PC-9 (cell line): ENCODE measurements at regions not wholly inside any gene's neighbourhood (a gene's known extent, or its start where the extent isn't known, plus 50 kb on each side); places are given as distances from the start of the nearest gene placed in this dataset.

Experiments used
- BruUV-seq: library from RNA; stranded (reverse); fragments of 400-500 nt; replicated peaks from 2 replicates; lab custom pipeline; 2021; lab: Mats Ljungman, UMichigan
- CTCF ChIA-PET: fragments of 300-600 bp; sonication (Branson Sonifier 250); formaldehyde crosslinking; loops from one replicate; lab custom pipeline; 2022; ENCODE audit warnings: antibody characterized with exemption; lab: Charles Lee
- POLR2A ChIA-PET: fragments of 300-600 bp; sonication (Branson Sonifier 250); formaldehyde crosslinking; loops from one replicate; lab custom pipeline; 2022; ENCODE audit warnings: antibody characterized with exemption; ENCODE audit not compliant: unreplicated experiment; lab: Charles Lee
- DNase-seq, 2 experiments: peaks; one replicate each; pipeline versions ENCODE4 v3.0.0 to v3.0.0-alpha.2; 2015 to 2022; ENCODE audit warnings: mixed read lengths in 1 of 2
- H2AFZ ChIP-seq: fragments of 200-600 bp; sonication (generic); 2 replicates; pipeline ENCODE4 v1.8.1; 2017; ENCODE audit warnings: antibody characterized with exemption
- H3F3A ChIP-seq: fragments of 200-600 bp; sonication (generic); 2 replicates; pipeline ENCODE4 v1.8.1; 2017; ENCODE audit warnings: antibody characterized with exemption, mild to moderate bottlenecking, low read depth; ENCODE audit not compliant: insufficient read depth
- H3K27ac ChIP-seq: fragments of 200-600 bp; sonication (generic); 2 replicates; pipeline ENCODE4 v1.6.1; 2016; ENCODE audit warnings: mixed run types
- H3K27me3 ChIP-seq: fragments of 200-600 bp; sonication (generic); 2 replicates; pipeline ENCODE4 v1.6.1; 2016; ENCODE audit warnings: low read depth, mixed run types; ENCODE audit not compliant: insufficient read depth
- H3K36me3 ChIP-seq: fragments of 200-600 bp; sonication (generic); 2 replicates; pipeline ENCODE4 v1.6.1; 2016; ENCODE audit warnings: low read depth, mixed run types
- H3K4me1 ChIP-seq: fragments of 200-600 bp; sonication (generic); replicated peaks from 2 replicates; pipeline ENCODE4 v1.6.1; 2016; ENCODE audit warnings: mixed run types; ENCODE audit not compliant: insufficient read depth
- H3K4me2 ChIP-seq: fragments of 200-600 bp; sonication (generic); 2 replicates; pipeline ENCODE4 v1.6.1; 2017; ENCODE audit warnings: mixed run types
- H3K4me3 ChIP-seq: fragments of 200-600 bp; sonication (generic); 2 replicates; pipeline ENCODE4 v1.6.1; 2016; ENCODE audit warnings: mixed run types
- H3K79me2 ChIP-seq: fragments of 200-600 bp; sonication (generic); 2 replicates; pipeline ENCODE4 v1.6.1; 2017; ENCODE audit warnings: low read depth, mixed run types
- H3K9me2 ChIP-seq: fragments of 200-600 bp; sonication (generic); 2 replicates; pipeline ENCODE4 v1.8.1; 2017; ENCODE audit warnings: mild to moderate bottlenecking; ENCODE audit not compliant: insufficient read depth
- H3K9me3 ChIP-seq: fragments of 200-600 bp; sonication (generic); 2 replicates; pipeline ENCODE4 v1.8.1; 2016; ENCODE audit warnings: low read depth; ENCODE audit not compliant: insufficient read depth
- H4K20me1 ChIP-seq: fragments of 200-600 bp; sonication (generic); 2 replicates; pipeline ENCODE4 v1.8.1; 2017; ENCODE audit not compliant: insufficient read depth
- EZH2 ChIP-seq: fragments of 200-600 bp; sonication (generic); IDR thresholded peaks from 2 replicates; pipeline ENCODE4 v1.8.0; 2017; ENCODE audit warnings: antibody characterized with exemption, low read depth
- intact Hi-C: fragments of 100-400 bp; cut with micrococcal nuclease; formaldehyde crosslinking; loops from one replicate; pipeline ENCODE4 v1.10.0; 2022; ENCODE audit not compliant: unreplicated experiment
- TF ChIP-seq, protein P1 (sequence below): fragments of 200-600 bp; sonication (generic); conservative IDR thresholded peaks from 2 replicates; pipeline ENCODE4 v1.6.1; 2017; ENCODE audit warnings: mixed run types, antibody characterized with exemption, mild to moderate bottlenecking, moderate library complexity

DNA sequence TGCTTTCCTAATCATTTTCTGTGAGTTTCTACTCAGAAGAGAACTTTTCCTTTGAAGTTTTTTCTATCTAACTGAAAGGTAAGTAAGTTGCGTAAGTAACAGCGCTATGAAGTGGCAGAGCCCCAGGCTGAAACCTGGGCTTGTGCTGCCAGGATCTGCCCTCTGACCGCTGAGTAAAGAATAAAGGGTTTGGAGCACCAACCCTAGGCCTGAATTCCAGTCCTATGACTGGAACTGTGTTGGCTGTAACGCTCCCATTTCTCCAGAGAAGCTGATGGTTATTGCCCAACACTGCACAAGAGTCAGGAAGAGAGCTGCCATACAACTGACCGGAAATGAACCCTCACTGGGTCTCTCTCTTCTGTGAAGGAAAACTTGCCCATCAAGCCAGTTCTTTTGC is 87.0 kb downstream of the FOXB1 start:
- TF ChIP-seq, protein P1, sequence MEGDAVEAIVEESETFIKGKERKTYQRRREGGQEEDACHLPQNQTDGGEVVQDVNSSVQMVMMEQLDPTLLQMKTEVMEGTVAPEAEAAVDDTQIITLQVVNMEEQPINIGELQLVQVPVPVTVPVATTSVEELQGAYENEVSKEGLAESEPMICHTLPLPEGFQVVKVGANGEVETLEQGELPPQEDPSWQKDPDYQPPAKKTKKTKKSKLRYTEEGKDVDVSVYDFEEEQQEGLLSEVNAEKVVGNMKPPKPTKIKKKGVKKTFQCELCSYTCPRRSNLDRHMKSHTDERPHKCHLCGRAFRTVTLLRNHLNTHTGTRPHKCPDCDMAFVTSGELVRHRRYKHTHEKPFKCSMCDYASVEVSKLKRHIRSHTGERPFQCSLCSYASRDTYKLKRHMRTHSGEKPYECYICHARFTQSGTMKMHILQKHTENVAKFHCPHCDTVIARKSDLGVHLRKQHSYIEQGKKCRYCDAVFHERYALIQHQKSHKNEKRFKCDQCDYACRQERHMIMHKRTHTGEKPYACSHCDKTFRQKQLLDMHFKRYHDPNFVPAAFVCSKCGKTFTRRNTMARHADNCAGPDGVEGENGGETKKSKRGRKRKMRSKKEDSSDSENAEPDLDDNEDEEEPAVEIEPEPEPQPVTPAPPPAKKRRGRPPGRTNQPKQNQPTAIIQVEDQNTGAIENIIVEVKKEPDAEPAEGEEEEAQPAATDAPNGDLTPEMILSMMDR: no peak
- TF ChIP-seq EZH2: no peak
- CTCF ChIA-PET: interaction anchor here (0.7 to 1.1 kb wide), 2 partner anchors 85 to 89 kb away, joined by 3 read pairs; no protein-coding TSS in a partner anchor
- peak; percentile 87 to 98 for DNase-seq
- Histone ChIP-seq H3K9me2 (peaks cover 7% of the 10 kb centered on the region; the same call in 1 of the 2 replicates), H3K79me2 (no peaks in the 10 kb centered on the region), H3K4me2 (peak overlapping the region; percentile 70), H3K9me3 (no peaks in the 10 kb centered on the region), H3K27ac (peak overlapping the region; percentile 96), H3K4me3 (no peak overlapping the region), H3K4me1 (peaks cover 69% of the 10 kb centered on the region), H3K27me3 (no peaks in the 10 kb centered on the region), H3K36me3 (no peaks in the 10 kb centered on the region), H2AFZ (no peak overlapping the region), H4K20me1 (no peaks in the 10 kb centered on the region), H3F3A (peaks cover 31% of the 10 kb centered on the region)
- intact Hi-C loops: loop anchor here (1.0 kb wide), 5 partner anchors 36 to 402 kb away; partner anchors contain the start of gene BNIP2
- no TSS peak for BruUV-seq
- POLR2A ChIA-PET: interaction anchor here (0.5 to 0.6 kb wide), 5 partner anchors 10 to 793 kb away, joined by 3 to 8 read pairs (median 5); no protein-coding TSS in a partner anchor

DNA sequence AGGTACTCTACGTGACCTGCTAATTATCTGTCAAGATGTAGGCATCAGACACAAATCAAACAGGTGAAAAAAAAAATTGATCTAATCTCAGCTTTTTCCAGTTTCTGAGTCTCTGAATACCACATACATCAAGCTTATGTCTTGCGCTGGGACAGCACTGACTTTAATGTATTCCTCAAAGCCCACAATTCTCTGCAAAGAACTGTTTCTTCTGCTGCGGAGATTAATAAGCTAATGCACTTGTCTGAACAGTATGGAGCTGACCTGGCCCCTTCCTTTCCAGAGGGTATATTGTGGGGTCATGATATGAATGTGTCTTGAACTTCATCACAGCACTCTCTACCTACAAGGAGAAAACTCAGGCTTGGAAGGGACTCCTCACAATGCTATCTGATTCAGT is 87.8 kb downstream of the FOXB1 start:
- POLR2A ChIA-PET: interaction anchor here (0.5 to 0.6 kb wide), 3 partner anchors 9 to 792 kb away, joined by 3 to 8 read pairs (median 3); no protein-coding TSS in a partner anchor
- CTCF ChIA-PET: interaction anchor here (0.7 to 1.1 kb wide), 3 partner anchors 13 to 336 kb away, joined by 3 to 5 read pairs (median 3); no protein-coding TSS in a partner anchor
- H2AFZ ChIP-seq: 0 out of 2 replicates have a peak overlapping the region, but pooled peaks have one; percentile 7
- no peaks in the 10 kb centered on the region for H3K27me3 ChIP-seq
- intact Hi-C loops: loop anchor here (1.0 kb wide), 5 partner anchors 35 to 403 kb away; partner anchors contain the start of gene BNIP2
- peaks cover 66% of the 10 kb centered on the region for H3K4me1 ChIP-seq
- no peaks in the 10 kb centered on the region for H3K36me3 ChIP-seq
- peak overlapping the region; percentile 92 for H3K27ac ChIP-seq
- no peaks in the 10 kb centered on the region for H3K9me3 ChIP-seq
- H3K9me2 ChIP-seq: peaks cover 7% of the 10 kb centered on the region; the same call in 1 of the 2 replicates
- H3F3A ChIP-seq: peaks cover 31% of the 10 kb centered on the region
- peak overlapping the region; percentile 19; the same call in 1 of the 2 replicates for H3K4me3 ChIP-seq
- no peak for DNase-seq
- H3K4me2 ChIP-seq: peak overlapping the region; percentile 70
- no peaks in the 10 kb centered on the region for H3K79me2 ChIP-seq
- no peaks in the 10 kb centered on the region for H4K20me1 ChIP-seq
- TF ChIP-seq, protein P1: no peak
- TF ChIP-seq EZH2: no peak
- BruUV-seq: no TSS peak

DNA sequence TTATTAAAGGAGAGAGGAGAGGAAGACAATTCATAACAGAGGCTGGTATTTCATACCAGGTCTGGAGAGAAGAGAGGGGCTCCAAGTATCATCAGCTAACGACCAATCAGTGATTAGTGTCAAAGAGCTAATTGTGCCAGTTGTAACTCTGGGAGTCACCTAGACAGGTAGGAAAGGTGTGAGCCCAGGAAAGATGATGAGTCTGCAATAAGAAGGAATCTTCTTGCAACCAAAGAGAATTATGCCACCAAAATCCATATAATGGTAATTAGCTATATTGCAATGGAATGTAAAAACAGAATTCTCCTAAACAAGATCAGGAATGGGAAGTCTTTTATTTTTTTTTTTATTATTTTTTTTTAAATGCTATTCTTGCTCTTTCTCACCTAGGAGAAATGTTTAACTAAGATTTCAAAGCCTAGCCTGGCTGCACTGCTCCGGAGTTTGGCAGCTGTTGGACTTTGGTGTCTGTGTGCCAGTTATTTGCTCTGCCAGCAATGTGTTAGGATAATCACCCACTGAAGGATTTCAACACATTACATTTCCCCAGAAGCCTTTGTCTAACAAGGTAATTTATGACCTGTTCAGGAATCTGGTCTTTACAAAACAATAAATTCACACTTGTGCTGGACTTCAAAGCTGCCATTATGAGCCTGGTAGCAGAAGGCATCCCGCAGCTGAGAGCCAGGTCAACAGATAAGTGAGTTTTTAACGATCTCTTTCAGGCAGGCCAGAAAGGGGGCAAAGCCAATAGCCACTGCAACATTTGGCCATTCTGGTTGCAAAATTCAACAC is 89.4 kb downstream of the FOXB1 start:
- intact Hi-C loops: no loop called here
- H3K27ac ChIP-seq: peak overlapping the region; percentile 92
- TF ChIP-seq, protein P1: no peak
- TF ChIP-seq EZH2: no peak
- no peaks in the 10 kb centered on the region for H3K27me3 ChIP-seq
- H3K36me3 ChIP-seq: no peaks in the 10 kb centered on the region
- no peak overlapping the region for H2AFZ ChIP-seq
- H3K4me1 ChIP-seq: peaks cover 50% of the 10 kb centered on the region
- H3K9me2 ChIP-seq: peaks cover 7% of the 10 kb centered on the region; the same call in 1 of the 2 replicates
- no peaks in the 10 kb centered on the region for H3K9me3 ChIP-seq
- no TSS peak for BruUV-seq
- ChIA-PET POLR2A (interaction anchor here (0.6 kb wide), 1 partner anchor 26 kb away, joined by 5 read pairs; no protein-coding TSS in a partner anchor), CTCF (no interaction called here)
- no peaks in the 10 kb centered on the region for H3K79me2 ChIP-seq
- H3F3A ChIP-seq: peaks cover 31% of the 10 kb centered on the region
- H4K20me1 ChIP-seq: no peaks in the 10 kb centered on the region
- peak in 1 of 2 experiments; percentile 85 for DNase-seq
- peak overlapping the region; percentile 70 for H3K4me2 ChIP-seq
- H3K4me3 ChIP-seq: no peak overlapping the region
